ENCODE measurements at regions not wholly inside any gene's neighbourhood (a gene's known extent, or its start where the extent isn't known, plus 50 kb on each side); places are given as distances from the start of the nearest gene placed in this dataset.

- Histone ChIP-seq H3K4me1 (ENCODE audit: insufficient read depth, low read length, severe bottlenecking) (no peaks in the 10 kb centered on the region), H3K4me3 (ENCODE audit: low read depth, low read length, poor library complexity, severe bottlenecking) (no peak overlapping the region), H4K20me1 (ENCODE audit: insufficient read depth, low read length) (no peaks in the 10 kb centered on the region), H3K4me2 (ENCODE audit: low read length) (no peak overlapping the region), H3K36me3 (ENCODE audit: insufficient read depth, low read length) (no peaks in the 10 kb centered on the region), H3K27ac (ENCODE audit: low read depth, low read length, poor library complexity, severe bottlenecking) (no peak overlapping the region), H3K79me2 (ENCODE audit: insufficient read depth, low read length) (no peaks in the 10 kb centered on the region), H3K9ac (ENCODE audit: low read length) (no peak overlapping the region), H3K9me3 (ENCODE audit: low read length) (no peaks in the 10 kb centered on the region), H3K27me3 (ENCODE audit: insufficient read depth, low read length) (no peaks in the 10 kb centered on the region), H3K9me2 (ENCODE audit: low read depth, low read length) (no peaks in the 10 kb centered on the region), H3F3A (ENCODE audit: insufficient read depth, low read length) (no peaks in the 10 kb centered on the region), H2AFZ (ENCODE audit: low read length) (no peak overlapping the region)
- no peak for TF ChIP-seq CTCF (IDR thresholded peaks at IDR 0.05; ENCODE audit: low read length)
- TF ChIP-seq EZH2 (IDR thresholded peaks at IDR 0.05; ENCODE audit: borderline replicate concordance, low read length) = no peak
Measured at GRCh38 chr20:39135885-39136544, 173.9 kb downstream of the DHX35 start.

- H3K9me2 ChIP-seq (ENCODE audit: low read depth, low read length) = no peaks in the 10 kb centered on the region
- no peak for TF ChIP-seq EZH2 (IDR thresholded peaks at IDR 0.05; ENCODE audit: borderline replicate concordance, low read length)
- no peak for TF ChIP-seq CTCF (IDR thresholded peaks at IDR 0.05; ENCODE audit: low read length)
- H3K4me2 ChIP-seq (ENCODE audit: low read length) = no peak overlapping the region
- no peaks in the 10 kb centered on the region for H3K4me1 ChIP-seq (ENCODE audit: insufficient read depth, low read length, severe bottlenecking)
- H3K9me3 ChIP-seq (ENCODE audit: low read length) = no peaks in the 10 kb centered on the region
- no peaks in the 10 kb centered on the region for H3K79me2 ChIP-seq (ENCODE audit: insufficient read depth, low read length)
- no peaks in the 10 kb centered on the region for H3K27me3 ChIP-seq (ENCODE audit: insufficient read depth, low read length)
- no peak overlapping the region for H3K9ac ChIP-seq (ENCODE audit: low read length)
- no peak overlapping the region for H2AFZ ChIP-seq (ENCODE audit: low read length)
- H3K36me3 ChIP-seq (ENCODE audit: insufficient read depth, low read length) = no peaks in the 10 kb centered on the region
- H3K27ac ChIP-seq (ENCODE audit: low read depth, low read length, poor library complexity, severe bottlenecking) = no peak overlapping the region
- H3F3A ChIP-seq (ENCODE audit: insufficient read depth, low read length) = no peaks in the 10 kb centered on the region
- H3K4me3 ChIP-seq (ENCODE audit: low read depth, low read length, poor library complexity, severe bottlenecking) = no peak overlapping the region
- no peaks in the 10 kb centered on the region for H4K20me1 ChIP-seq (ENCODE audit: insufficient read depth, low read length)
Measured at GRCh38 chr20:39133201-39133600, 171.1 kb downstream of the DHX35 start.

GRCh38 chr20:39132511-39132910, 170.4 kb downstream of the DHX35 start:
- Histone ChIP-seq H3K4me2 (ENCODE audit: low read length) (no peak overlapping the region), H3K27me3 (ENCODE audit: insufficient read depth, low read length) (no peaks in the 10 kb centered on the region), H3K9me3 (ENCODE audit: low read length) (no peaks in the 10 kb centered on the region), H3F3A (ENCODE audit: insufficient read depth, low read length) (no peaks in the 10 kb centered on the region), H3K9me2 (ENCODE audit: low read depth, low read length) (no peaks in the 10 kb centered on the region), H3K4me1 (ENCODE audit: insufficient read depth, low read length, severe bottlenecking) (no peaks in the 10 kb centered on the region), H3K27ac (ENCODE audit: low read depth, low read length, poor library complexity, severe bottlenecking) (no peak overlapping the region), H4K20me1 (ENCODE audit: insufficient read depth, low read length) (no peaks in the 10 kb centered on the region), H3K79me2 (ENCODE audit: insufficient read depth, low read length) (no peaks in the 10 kb centered on the region), H3K4me3 (ENCODE audit: low read depth, low read length, poor library complexity, severe bottlenecking) (no peak overlapping the region), H3K9ac (ENCODE audit: low read length) (no peak overlapping the region), H3K36me3 (ENCODE audit: insufficient read depth, low read length) (no peaks in the 10 kb centered on the region), H2AFZ (ENCODE audit: low read length) (no peak overlapping the region)
- TF ChIP-seq EZH2 (IDR thresholded peaks at IDR 0.05; ENCODE audit: borderline replicate concordance, low read length) = no peak

GRCh38 chr20:39132093-39132492, 169.9 kb downstream of the DHX35 start:
- H3K4me3 ChIP-seq (ENCODE audit: low read depth, low read length, poor library complexity, severe bottlenecking) = no peak overlapping the region
- H3K9me2 ChIP-seq (ENCODE audit: low read depth, low read length) = no peaks in the 10 kb centered on the region
- H2AFZ ChIP-seq (ENCODE audit: low read length) = no peak overlapping the region
- no peaks in the 10 kb centered on the region for H3K36me3 ChIP-seq (ENCODE audit: insufficient read depth, low read length)
- no peak overlapping the region for H3K4me2 ChIP-seq (ENCODE audit: low read length)
- no peaks in the 10 kb centered on the region for H3K4me1 ChIP-seq (ENCODE audit: insufficient read depth, low read length, severe bottlenecking)
- no peaks in the 10 kb centered on the region for H3K79me2 ChIP-seq (ENCODE audit: insufficient read depth, low read length)
- no peak for TF ChIP-seq CTCF (IDR thresholded peaks at IDR 0.05; ENCODE audit: low read length)
- TF ChIP-seq EZH2 (IDR thresholded peaks at IDR 0.05; ENCODE audit: borderline replicate concordance, low read length) = no peak
- no peak overlapping the region for H3K27ac ChIP-seq (ENCODE audit: low read depth, low read length, poor library complexity, severe bottlenecking)
- no peaks in the 10 kb centered on the region for H4K20me1 ChIP-seq (ENCODE audit: insufficient read depth, low read length)
- no peaks in the 10 kb centered on the region for H3F3A ChIP-seq (ENCODE audit: insufficient read depth, low read length)
- no peaks in the 10 kb centered on the region for H3K27me3 ChIP-seq (ENCODE audit: insufficient read depth, low read length)
- H3K9me3 ChIP-seq (ENCODE audit: low read length) = no peaks in the 10 kb centered on the region
- H3K9ac ChIP-seq (ENCODE audit: low read length) = no peak overlapping the region
